HG02759 (cell line): ENCODE measurements at regions not wholly inside any gene's neighbourhood (a gene's known extent, or its start where the extent isn't known, plus 50 kb on each side); places are given as distances from the start of the nearest gene placed in this dataset.

Source experiments
- ATAC-seq: cut with Tn5 transposase; IDR thresholded peaks from one replicate; pipeline ENCODE4 v1.9.1; 2021; ENCODE audit warnings: mild to moderate bottlenecking, moderate library complexity; ENCODE audit not compliant: unreplicated experiment

GRCh38 chr2:156099382-156099781, 233.1 kb downstream of the NR4A2 start:
- ATAC-seq, result no peak

- ATAC-seq, result no peak
These were observed 234.0 kb downstream of the NR4A2 start for GRCh38 chr2:156098506-156098905.

GRCh38 chr2:156088587-156088986, 243.9 kb downstream of the NR4A2 start:
- ATAC-seq, result no peak

GRCh38 chr2:156087875-156088274, 244.6 kb downstream of the NR4A2 start:
- no peak for ATAC-seq

GRCh38 chr2:156083763-156084493, 248.6 kb downstream of the NR4A2 start:
- no peak for ATAC-seq

- no peak for ATAC-seq
These were observed 252.7 kb downstream of the NR4A2 start for GRCh38 chr2:156079845-156080244.

GRCh38 chr2:156077041-156077742, 255.3 kb downstream of the NR4A2 start:
- ATAC-seq, result no peak

- no peak for ATAC-seq
These were observed 266.6 kb downstream of the NR4A2 start for GRCh38 chr2:156065912-156066311.

- ATAC-seq, result no peak
These were observed 268.0 kb downstream of the NR4A2 start for GRCh38 chr2:156064540-156064939.

- no peak for ATAC-seq
These were observed 274.9 kb downstream of the NR4A2 start for GRCh38 chr2:156057647-156058046.

GRCh38 chr2:156054983-156055382, 277.5 kb downstream of the NR4A2 start:
- ATAC-seq, result no peak

GRCh38 chr2:156046900-156047299, 285.6 kb downstream of the NR4A2 start:
- ATAC-seq, result no peak

GRCh38 chr2:156042895-156043294, 289.6 kb downstream of the NR4A2 start:
- no peak for ATAC-seq

- no peak for ATAC-seq
These were observed 294.5 kb downstream of the NR4A2 start for GRCh38 chr2:156038021-156038420.

- no peak for ATAC-seq
These were observed 295.0 kb downstream of the NR4A2 start for GRCh38 chr2:156037482-156037881.

GRCh38 chr2:156031121-156031520, 301.4 kb downstream of the NR4A2 start:
- no peak for ATAC-seq

- no peak for ATAC-seq
These were observed 309.2 kb downstream of the NR4A2 start for GRCh38 chr2:156023229-156023869.

GRCh38 chr2:156021146-156022040, 311.1 kb downstream of the NR4A2 start:
- ATAC-seq, result no peak

- ATAC-seq, result no peak
These were observed 313.2 kb downstream of the NR4A2 start for GRCh38 chr2:156019341-156019740.

GRCh38 chr2:156017341-156017885, 315.1 kb downstream of the NR4A2 start:
- no peak for ATAC-seq

GRCh38 chr2:156009293-156009692, 323.2 kb downstream of the NR4A2 start:
- ATAC-seq, result no peak
